ENCODE measurements at regions not wholly inside any gene's neighbourhood (a gene's known extent, or its start where the extent isn't known, plus 50 kb on each side); places are given as distances from the start of the nearest gene placed in this dataset.

DNA sequence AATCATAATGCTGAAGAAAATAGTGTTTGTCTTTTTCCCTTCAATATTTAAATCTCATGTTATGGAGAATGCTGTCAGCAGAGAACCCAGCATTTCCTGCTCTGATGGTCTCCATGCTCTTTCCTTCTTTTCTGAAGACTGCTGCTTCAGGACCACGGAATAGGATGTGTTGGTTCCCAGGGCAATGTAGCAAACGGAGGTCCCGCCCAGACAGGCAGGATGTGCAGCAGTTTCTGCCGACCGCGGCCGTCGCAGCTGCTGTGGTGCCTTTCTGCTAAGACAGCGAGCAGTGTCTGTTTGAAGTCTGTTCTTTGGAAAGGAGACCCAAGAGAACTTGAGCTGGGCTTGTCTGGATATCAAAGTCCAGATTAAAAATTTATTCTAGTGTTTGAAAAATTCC, 654.3 kb downstream of the CCDC171 start:
- TF ChIP-seq, protein P1, sequence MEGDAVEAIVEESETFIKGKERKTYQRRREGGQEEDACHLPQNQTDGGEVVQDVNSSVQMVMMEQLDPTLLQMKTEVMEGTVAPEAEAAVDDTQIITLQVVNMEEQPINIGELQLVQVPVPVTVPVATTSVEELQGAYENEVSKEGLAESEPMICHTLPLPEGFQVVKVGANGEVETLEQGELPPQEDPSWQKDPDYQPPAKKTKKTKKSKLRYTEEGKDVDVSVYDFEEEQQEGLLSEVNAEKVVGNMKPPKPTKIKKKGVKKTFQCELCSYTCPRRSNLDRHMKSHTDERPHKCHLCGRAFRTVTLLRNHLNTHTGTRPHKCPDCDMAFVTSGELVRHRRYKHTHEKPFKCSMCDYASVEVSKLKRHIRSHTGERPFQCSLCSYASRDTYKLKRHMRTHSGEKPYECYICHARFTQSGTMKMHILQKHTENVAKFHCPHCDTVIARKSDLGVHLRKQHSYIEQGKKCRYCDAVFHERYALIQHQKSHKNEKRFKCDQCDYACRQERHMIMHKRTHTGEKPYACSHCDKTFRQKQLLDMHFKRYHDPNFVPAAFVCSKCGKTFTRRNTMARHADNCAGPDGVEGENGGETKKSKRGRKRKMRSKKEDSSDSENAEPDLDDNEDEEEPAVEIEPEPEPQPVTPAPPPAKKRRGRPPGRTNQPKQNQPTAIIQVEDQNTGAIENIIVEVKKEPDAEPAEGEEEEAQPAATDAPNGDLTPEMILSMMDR (conservative IDR thresholded peaks at IDR 0.05): no peak
- TF ChIP-seq ZFX (IDR thresholded peaks at IDR 0.05): no peak
